GM19438 (cell line): ENCODE measurements at regions not wholly inside any gene's neighbourhood (a gene's known extent, or its start where the extent isn't known, plus 50 kb on each side); places are given as distances from the start of the nearest gene placed in this dataset.
"Not testable (repeated sequence)": the region's sequence is repeated elsewhere in the genome, so short reads cannot be mapped to it uniquely, and the experiment has no call there.

Source experiments
- ATAC-seq: cut with Tn5 transposase; IDR thresholded peaks from one replicate; pipeline ENCODE4 v1.9.1; 2021; ENCODE audit warnings: low read depth; ENCODE audit not compliant: unreplicated experiment

DNA sequence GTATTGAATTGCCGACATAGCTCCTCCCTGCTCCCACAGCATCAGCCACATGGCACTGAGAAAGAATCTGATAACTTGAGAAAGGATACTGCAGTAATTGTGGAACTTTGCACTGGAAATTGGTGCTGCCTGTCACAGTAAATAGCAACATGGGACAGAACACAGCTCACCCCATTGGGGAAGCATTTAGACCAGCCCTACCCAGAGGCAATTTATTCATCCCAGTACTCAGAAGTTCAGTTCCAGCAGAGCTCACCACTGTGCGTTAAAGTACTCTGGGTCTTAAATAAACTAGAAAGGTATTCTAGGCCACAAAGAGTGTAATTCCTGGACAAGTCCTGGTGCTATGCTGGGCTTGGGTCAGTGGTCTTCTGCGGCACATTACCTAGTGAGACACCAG is 347.1 kb downstream of the PYDC2 start:
- ATAC-seq = no peak

DNA sequence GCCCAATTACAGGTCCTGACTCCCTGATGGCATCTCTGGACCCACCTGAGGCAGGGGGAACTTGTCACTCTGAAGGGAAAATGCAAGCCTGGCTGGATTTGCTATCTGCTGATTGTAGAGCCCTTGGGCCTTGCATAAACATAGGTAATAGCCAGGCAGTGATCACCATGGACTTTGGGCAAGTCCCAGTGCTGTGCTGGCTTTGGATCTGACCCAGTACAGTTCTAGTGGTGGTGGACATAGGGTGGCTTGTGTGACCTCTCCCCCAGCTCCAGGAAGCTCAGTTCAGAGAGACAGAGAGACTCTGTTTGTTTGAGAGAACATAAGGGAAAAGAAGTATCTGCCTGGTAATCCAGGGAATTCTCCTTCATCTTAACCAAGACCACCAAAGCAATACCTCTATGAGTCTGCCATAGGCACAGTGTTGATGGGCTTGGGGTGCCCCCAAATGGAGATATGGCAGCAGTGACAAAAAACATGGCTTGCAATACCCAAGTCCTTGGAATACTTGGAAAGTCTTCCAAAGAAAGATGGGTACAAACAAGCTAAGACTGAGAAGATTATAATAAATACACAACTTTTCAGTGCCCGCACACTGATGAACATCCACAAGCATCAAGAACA is 348.5 kb downstream of the PYDC2 start:
- no peak for ATAC-seq

DNA sequence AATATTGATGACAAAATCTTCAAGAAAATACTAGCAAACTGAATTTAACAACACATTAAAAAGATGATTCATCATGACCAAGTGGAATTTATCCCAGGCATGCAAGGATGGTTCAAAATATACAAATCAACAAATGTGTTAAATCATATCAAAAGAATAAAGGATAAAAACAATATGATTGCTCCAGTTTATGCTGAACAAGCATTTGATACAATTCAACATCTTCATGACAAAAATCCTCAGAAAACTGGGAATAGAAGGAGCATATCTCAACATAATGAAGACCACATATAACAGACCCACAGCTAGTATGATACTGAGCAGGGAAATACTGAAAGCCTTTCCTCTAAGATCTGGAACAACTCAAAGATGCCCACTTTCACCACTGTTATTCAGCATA is 352.3 kb downstream of the PYDC2 start:
- ATAC-seq = no peak

DNA sequence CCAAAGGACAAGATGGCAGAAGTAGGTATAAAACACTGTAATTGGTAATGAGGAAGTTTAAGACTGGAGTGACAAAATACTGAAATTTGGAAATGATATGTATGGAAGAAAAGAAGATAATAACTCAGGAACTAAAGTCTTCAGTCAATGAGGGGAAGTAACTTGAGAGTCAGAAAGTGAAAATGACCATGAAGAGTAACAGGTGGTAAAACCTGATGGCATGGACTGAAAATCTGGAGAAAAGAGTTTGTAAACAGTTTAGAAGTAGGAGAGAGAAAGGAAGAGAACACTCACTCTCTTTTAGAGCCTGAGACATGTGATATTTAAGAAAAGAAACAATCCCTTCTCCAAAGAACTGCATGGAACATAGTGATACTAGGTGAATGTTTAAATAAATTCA is 387.9 kb downstream of the PYDC2 start:
- no peak for ATAC-seq

DNA sequence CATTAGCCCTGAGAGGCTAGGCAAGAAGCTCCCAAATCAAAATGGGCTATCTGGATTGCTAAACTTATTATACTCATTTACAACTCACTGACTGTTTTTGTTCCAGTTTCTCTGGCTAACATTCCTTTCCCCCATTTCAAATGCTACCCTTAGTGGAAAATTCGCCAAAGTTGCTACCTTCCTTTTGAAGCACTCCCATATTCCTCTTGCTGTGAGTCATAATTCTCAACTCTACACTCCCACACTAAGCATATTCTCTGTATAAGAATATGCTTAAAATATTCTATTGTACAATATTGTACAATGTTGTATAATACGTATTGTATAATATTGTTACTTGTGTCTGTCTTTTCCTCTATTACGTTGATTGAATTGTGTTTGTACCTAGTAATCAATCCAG is 398.6 kb downstream of the PYDC2 start:
- ATAC-seq = no peak

DNA sequence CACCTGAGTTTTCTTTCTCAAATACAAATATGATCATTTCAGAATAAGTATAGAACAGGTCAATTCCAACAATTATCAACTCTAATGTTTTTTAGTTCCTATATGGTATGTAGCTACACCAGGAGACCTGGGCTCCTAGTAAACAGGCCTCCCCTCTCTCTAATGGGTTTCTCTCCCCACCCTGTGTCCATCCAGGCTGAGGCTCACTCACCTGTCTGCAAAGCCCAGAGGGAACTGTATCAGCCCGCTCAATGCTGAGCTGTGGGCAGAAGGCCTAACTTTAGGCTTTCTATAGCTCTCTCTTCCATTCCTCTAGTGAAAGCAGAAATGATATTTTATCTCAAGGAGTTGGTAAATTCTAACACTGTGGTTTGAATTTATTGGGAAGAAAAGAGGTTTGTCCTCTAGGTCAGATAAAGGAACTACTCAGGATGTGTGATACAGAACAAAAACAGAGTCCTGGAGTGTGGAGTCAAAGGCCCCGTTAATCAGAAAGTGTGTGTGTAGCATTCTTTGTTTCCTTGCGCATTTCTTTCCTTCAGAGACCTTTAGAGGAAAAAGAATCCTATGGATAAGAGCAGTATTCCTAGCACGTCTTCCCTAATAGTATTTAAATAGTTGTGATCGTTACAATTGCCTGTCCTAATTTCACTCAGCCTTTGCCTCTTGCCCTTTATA is 408.9 kb downstream of the PYDC2 start:
- no peak for ATAC-seq

DNA sequence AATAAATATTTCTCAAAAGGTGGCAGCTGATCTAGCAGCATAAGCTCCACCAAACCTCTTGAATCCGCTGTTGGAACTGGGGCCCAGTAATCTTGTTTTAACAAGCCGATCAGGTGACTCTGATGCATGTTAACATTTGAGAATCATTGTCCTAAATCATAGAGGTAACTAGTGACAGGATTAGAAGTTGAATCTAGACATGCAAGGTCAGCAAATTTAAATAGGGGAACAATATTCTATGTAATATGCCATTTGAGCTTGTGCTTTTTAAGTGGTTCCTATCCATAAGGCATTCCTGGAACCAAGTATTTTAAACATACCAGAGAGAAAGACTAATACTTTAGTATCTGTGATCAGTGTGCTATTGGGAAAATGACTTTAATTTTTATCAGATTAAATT is 412.8 kb downstream of the PYDC2 start:
- no peak for ATAC-seq

DNA sequence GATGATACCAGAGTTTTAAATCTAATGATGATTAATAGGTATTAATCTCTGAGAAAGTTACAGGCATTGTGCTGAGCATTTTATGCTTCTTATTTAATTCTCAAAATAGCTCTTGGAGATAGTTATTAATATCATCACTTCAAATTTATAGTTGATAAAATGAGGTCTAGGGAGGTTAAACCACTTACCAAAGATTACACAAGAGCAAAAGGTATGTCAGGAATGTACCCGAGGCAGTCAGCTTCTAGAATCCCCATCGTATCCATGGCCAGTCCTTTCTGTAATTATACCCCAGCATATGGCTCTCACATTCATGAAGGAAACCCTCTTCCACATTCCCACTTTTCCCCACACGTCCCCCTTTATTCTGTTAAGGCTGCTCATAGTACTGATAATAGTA is 421.3 kb downstream of the PYDC2 start:
- ATAC-seq = no peak

DNA sequence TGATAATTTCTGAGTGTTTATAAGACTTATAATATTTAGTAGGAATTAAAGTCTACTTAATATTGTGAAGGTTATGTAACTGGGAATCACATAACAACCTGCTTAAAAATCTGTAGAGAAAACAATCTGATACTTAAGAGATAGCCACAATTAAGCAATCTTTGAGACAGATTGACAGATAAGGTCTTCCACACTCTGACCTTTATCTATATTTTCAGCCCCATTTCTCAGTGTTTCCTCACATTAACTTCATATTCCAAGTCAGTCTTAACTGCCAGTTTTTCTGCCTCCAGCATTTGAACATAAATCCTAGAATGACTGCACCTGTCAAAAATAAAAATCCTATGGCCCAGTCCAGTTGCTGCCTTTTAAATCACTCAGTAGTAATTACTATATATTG is 423.2 kb downstream of the PYDC2 start:
- no peak for ATAC-seq

DNA sequence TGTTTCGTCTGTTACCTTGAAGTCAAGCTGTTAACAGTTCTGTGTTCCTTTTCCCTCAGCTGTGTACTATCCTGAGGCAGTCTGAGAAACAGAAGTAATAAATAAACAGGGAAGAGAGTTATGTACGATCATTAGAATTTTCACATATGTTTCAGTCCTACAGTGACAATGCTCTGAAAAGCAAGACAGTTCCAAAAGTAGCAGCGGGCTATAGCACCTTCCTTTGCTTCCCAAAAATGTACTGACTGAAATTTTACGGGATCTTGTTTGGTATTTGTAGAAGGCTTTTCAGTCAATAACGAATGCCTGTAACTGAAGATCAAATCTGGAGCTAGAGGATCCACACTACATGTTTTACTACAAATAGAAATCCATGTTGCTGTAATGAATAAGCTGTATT is 428.1 kb downstream of the PYDC2 start:
- no peak for ATAC-seq

DNA sequence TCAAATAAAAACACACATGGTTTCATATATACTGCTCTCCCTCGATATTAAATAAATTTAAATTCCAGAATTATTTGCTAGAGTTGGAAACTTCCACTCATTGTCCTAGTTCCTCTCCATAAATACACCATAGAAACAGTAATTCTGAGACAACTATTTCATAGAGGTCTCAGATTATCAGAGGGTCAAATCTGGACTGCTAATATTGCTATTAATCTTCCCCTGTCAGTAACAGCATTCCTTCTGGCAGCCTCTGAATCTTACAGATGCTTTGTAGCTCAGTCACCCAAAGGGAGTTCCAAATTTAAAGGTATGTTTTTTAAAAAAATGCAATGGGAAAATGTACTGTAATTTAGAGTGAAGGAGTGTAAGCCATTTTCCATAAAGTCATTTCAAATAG is 428.8 kb downstream of the PYDC2 start:
- ATAC-seq = no peak

DNA sequence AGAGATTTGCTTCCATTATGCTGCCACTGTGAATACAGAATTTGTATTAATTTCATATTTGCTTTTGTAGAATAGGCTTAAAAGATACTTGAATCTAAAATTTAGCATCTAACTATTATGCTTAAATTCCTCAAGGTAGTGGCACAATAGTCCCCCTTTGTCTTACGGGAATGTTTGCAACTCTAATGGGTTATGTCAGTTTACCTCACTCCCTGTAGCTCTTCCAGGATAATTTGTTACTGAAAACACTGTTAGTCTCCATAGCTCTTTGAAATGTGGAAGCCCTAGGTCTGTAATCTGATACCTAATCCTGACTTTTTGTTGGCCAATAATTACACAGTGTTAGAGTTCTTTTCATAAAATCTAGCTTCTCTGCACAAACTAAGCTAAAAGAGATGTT is 433.4 kb downstream of the PYDC2 start:
- ATAC-seq = no peak

DNA sequence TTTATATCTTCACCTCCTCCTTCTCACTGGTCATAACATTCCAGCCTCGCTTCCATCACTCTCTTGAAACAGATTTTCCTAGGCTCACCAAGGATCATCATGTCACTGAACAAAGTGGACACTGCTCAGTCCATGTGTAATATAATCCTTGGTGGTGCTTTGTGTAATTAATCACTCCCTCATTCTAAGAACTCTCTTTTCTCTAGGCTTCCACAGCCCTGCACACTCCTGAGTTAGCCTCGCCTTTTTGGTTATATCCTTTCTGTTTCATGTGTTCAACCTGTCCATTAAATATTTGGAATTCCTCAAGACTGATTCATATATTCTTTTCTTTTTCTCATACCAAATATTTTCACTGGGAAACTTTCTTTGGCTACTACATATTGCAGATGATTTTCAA is 440.8 kb downstream of the PYDC2 start:
- ATAC-seq = no peak

DNA sequence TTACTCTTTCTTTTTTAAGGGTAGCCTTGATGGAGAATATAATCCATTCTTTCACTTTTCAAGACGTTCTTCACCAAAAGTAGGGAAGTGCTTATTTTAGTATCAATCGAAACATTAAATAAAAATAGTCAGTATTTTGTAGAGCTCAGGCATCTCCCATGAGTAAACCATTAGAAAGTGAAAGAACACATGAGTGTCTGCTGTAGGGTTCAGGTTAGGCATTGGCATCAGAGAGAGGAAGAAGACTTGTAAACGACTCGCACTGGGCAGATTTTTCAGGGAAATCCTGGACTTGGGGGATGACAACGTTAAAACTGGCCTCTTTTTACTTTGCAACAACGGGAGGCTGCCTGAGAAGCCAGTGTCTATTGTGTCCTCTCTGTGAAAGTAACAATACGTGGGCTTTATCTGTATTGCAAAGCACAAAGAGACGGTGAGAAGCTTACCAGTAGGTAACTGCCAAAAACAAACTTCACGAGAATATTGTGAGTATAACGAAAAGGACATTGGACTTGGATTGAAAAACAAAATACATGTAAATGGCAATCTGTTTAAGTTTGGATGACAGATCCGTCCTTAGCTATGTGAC is 451.7 kb downstream of the PYDC2 start:
- no peak for ATAC-seq

DNA sequence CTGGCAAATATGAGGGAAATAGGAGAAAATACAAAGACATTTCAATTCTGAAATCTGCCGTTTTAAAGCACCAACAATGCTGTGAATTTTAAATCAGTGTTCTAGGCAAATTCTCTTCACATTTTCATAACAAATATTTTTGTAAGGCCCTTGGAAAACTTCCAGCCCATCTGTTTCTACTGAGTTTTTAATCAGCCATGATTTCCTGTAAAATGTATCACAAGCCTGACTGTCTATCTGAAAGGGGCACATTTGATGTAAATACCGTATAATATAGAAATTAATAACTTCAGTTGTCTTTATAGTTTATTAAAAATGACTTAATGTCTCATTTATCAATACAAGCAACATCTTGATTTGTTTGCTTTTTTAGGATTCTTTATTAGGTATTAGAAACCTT is 454.7 kb downstream of the PYDC2 start:
- ATAC-seq = no peak

DNA sequence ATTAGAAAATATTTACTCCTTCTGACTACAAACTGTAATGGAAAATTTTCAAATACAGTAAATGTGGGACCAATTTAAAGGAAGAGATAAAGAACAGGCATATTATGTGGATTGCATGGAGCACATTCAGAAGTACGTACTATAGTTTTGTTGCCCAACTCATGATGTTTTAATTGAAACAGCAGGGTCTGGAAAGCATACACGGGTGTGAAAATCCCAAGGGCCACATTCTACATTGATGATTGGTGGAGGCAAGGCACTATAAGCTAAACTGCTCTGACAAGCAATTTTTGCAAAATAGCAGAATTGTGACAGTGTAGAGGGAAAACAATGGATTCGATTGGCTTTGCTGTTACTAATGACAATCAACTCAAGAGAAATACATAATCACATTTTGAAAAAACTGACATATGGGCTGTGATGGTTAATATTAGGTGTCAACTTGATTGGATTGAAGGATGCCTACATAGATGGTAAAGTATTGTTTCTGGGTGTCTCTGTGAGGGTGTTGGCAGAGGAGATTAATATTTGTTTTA is 458.6 kb downstream of the PYDC2 start:
- no peak for ATAC-seq

DNA sequence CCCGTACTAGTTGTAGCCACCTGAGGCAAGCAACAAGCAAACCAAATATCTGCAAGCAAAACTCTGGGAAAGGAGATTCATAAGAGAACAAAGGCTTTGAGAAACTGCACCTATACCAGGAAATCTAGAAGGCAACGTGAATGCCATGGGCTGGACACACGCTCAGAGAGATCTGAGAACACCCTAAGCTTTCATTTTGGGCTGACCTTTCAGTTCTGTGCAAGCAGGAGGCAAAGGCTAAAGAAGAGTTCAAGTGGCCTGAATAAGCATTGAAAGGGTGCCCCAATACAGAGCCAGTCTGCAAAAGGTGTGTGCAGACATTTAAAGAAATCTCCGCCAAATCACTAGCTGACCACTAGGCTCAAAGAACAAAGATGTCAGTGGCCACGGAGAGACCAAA is 461.6 kb downstream of the PYDC2 start:
- ATAC-seq = no peak

DNA sequence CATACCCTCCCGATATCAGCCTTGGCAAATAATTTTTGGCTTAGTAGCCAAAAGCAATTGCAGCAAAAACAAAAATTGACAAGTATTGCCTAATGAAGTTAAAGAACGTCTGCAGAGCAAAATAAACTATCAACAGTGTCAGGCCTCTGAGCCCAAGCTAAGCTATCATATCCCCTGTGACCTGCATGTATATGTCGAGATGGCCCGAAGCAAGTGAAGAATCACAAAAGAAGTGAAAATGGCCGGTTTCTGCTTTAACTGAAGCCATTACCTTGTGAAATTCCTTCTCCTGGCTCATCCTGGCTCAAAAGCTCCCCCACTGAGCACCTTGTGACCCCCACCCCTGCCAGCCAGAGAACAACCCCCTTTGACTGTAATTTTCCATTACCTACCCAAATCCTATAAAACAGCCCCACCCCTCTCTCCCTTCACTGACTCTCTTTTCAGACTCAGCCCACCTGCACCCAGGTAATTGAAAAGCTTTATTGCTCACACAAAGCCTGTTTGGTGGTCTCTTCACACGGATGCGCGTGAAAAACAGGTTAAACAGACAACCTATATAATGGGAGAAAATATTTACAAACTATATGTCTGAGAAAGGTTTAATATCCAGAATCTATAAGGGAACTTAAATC is 466.3 kb downstream of the PYDC2 start:
- ATAC-seq = not testable (repeated sequence)

DNA sequence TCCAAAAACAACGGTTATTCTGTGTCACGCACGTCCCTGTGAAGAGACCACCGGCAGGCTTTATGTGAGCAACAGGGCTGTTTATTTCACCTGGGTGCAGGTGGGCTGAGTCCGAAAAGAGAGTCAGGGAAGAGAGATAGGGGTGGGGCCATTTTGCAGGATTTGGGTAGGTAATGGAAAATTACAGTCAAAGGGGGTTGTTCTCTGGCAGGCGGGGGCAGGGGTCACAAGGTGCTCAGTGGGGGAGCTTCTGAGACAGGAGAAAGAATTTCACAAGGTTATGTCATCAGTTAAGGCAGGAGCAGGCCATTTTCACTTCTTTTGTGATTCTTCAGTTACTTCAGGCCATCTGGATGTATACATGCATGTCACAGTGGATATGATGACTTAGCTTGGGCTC is 467.0 kb downstream of the PYDC2 start:
- ATAC-seq = not testable (repeated sequence)

DNA sequence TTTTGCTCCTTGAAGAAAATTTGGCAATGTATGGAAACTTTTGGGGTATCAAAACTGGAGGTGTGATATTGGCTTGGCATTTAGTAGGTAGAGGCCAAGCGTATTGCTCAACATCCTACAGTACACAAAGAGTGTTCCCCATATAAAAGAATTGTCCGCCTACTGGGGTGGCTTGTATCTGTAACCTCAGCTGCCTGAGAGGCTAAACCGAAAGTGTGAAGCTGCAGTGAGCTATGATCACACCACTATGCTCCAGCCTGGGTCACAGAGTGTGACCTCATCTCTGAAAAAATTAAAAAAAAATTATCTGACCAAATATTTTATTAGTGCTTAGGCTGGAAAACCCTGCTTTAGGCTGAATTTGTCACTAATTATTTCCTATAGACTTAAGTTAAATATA is 483.9 kb downstream of the PYDC2 start:
- ATAC-seq = no peak

DNA sequence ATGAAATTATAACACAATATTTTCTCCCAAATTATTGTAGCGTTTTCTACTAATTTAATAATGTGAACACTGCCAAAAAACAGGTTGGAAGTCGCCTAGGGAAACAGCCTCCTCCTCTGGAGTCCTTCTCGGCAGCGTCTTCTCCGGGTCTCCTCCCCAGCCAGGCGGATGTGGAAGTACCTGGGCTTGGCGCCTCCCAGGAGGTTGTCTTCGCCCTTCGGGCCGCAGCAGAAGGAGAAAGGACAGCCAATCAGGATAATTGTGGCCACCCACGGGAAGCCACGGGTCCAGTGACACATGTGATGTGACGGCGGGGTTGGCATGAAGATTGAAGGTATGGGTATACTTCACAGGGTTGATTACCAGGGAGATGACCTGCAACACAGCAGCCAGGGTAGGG is 491.2 kb downstream of the PYDC2 start:
- ATAC-seq = no peak

DNA sequence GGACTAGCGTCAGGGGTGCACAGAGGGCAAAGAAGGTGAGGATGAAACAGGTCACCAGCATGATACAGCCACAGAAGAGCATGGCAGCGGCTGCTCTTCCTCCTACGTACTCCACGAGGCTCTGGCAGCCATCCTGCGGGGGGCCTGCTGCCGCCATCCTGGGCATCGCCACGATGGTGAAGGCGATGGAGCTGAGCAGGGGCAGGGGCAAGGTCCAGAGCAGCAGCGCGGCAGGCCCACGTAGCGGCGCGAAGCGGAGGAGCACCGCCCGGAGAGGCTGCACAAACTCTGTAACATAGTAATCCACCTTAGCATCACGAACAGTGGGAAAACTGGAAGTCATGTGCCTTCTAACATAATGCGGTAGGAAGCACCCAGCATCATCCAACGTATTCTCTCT is 491.6 kb downstream of the PYDC2 start:
- ATAC-seq = no peak
